ENCODE measurements at regions not wholly inside any gene's neighbourhood (a gene's known extent, or its start where the extent isn't known, plus 50 kb on each side); places are given as distances from the start of the nearest gene placed in this dataset.

- no peak for DNase-seq (ENCODE audit: low read depth, low spot score)
These were observed 1235.3 kb downstream of the OLFM4 start for GRCh38 chr13:54263868-54264267.

- peak; percentile 78 for DNase-seq (ENCODE audit: low read depth, low spot score)
These were observed 1238.6 kb downstream of the OLFM4 start for GRCh38 chr13:54267253-54267668.

DNA sequence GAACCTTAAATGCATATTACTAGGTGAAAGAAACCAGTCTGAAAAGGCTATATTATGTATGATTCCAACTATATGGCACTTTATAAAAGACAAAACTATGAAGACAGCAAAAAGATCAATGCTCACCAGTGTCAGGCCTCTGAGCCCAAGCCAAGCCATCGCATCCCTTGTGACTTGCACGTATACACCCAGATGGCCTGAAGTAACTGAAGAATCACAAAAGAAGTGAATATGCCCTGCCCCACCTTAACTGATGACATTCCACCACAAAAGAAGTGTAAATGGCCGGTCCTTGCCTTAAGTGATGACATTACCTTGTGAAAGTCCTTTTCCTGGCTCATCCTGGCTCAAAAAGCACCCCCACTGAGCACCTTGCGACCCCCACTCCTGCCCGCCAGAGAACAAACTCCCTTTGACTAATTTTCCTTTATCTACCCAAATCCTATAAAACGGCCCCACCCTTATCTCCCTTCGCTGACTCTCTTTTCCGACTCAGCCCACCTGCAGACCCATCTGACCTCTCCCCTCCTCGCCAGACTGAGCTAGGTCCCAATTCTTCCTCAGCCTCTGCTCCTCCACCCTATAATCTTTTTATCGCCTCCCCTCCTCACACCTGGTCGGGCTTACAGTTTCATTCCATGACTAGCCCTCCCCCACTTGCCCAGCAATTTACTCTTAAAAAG, 1239.5 kb downstream of the OLFM4 start:
- DNase-seq (ENCODE audit: low read depth, low spot score) = peak; percentile 61

DNA sequence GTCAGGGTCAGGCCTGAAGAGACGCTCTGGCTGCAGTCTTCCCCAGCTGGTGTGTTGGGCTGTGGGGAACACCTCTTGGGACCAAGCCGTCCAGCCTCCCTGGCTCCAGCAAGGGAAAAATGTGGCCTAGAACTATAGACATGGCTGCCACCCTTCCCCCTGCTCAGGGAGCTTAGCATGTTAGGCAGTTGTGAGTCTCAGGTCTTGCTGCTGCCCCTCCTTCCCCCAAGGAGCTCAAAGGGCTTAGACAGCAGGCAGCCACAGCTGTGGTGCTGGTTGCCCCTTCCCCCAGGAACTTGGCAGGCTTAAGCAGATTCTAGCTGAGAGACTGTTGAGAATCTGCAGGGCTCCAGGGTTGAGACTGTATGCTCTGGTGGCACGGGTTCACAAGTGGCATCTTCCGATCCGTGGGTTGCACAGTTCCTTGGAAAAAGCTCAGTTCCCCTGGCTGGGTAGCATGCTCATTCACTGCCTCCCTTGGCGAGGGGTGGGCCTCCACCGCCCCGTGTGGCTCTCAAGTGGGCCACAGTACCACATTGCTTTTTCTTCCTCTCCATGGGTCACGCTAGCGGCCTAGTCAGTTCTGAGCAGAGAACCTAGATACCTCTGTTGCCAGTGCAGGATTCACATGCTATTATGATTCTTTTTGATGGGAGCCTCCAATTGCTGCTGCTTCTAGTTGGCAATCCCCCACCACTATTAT, 1258.6 kb downstream of the OLFM4 start:
- no peak for DNase-seq (ENCODE audit: low read depth, low spot score)

- DNase-seq (ENCODE audit: low read depth, low spot score) = no peak
These were observed 1272.5 kb downstream of the OLFM4 start for GRCh38 chr13:54301085-54301484.

GRCh38 chr13:54305377-54305776, 1276.8 kb downstream of the OLFM4 start:
- no peak for DNase-seq (ENCODE audit: low read depth, low spot score)

DNA sequence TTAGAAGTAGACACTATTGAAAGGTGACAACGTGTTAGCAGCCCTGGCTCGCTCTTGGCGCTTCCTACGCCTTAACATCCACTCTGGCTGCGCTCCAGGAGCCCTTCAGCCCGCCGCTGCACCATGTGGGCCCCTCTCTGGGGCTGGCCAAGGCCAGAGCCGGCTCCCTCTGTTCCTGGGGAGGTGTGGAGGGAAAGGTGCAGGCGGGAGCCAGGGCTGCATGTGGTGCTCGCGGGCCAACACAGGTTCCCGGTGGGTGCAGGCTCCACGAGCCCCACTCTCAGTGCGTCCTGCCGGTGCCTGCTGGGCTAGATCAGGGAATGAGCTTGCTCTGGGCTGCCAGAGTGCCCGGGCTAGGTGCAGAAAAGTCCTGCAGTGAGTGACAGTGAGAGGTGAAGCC, 1284.3 kb downstream of the OLFM4 start:
- DNase-seq (ENCODE audit: low read depth, low spot score) = no peak

- DNase-seq (ENCODE audit: low read depth, low spot score) = no peak
These were observed 1289.1 kb downstream of the OLFM4 start for GRCh38 chr13:54317722-54318121.

- DNase-seq (ENCODE audit: low read depth, low spot score) = no peak
These were observed 1308.9 kb downstream of the OLFM4 start for GRCh38 chr13:54337540-54337939.

DNA sequence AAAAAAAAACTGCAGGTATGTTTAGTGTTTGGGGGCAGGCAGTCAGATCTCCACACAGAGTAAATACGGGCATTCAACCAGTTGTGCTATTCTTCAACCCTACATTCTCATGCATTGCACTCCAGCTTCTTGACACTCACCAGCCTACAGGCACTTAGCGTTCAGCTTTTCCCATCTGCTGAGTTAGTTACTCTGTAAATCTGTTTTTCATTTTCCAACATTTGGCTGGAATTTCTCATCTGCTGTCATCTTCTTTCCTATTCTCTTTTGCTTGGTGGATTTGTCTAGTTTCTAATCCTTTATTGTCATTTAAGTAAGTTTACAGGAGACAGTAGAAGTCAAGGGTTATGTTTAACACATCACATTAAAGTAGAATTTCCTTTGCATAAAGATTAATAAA, 1318.9 kb downstream of the OLFM4 start:
- DNase-seq (ENCODE audit: low read depth, low spot score) = no peak

- DNase-seq (ENCODE audit: low read depth, low spot score) = no peak
These were observed 1327.6 kb downstream of the OLFM4 start for GRCh38 chr13:54356209-54356608.

- DNase-seq (ENCODE audit: low read depth, low spot score) = peak; percentile 65
These were observed 1328.2 kb downstream of the OLFM4 start for GRCh38 chr13:54356849-54357248.

GRCh38 chr13:54357284-54357933, 1328.8 kb downstream of the OLFM4 start:
- peak; percentile 23 for DNase-seq (ENCODE audit: low read depth, low spot score)

GRCh38 chr13:54361460-54361859, 1332.8 kb downstream of the OLFM4 start:
- DNase-seq (ENCODE audit: low read depth, low spot score) = no peak

DNA sequence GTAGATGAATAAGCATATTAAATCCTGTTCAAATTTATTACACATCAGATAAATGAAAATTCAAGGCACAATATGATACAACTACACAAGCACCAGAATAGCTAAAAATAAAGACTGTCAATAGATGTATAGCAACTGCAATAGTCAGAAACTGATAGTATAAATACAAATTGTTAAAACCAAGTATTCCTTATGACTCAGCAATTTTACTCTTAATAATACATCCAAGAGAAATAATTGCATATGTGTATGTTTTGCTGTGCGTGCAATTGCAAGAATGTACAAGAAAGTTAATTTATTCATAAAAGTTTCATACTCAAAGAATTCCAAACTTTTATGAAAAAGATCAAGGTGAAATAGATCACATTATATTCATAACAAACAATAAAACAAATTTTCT, 1338.1 kb downstream of the OLFM4 start:
- no peak for DNase-seq (ENCODE audit: low read depth, low spot score)

- DNase-seq (ENCODE audit: low read depth, low spot score) = no peak
These were observed 1339.1 kb downstream of the OLFM4 start for GRCh38 chr13:54367639-54368271.

GRCh38 chr13:54368387-54368786, 1339.8 kb downstream of the OLFM4 start:
- DNase-seq (ENCODE audit: low read depth, low spot score) = no peak

GRCh38 chr13:54373211-54373610, 1344.6 kb downstream of the OLFM4 start:
- DNase-seq (ENCODE audit: low read depth, low spot score) = no peak

GRCh38 chr13:54379461-54379860, 1350.8 kb downstream of the OLFM4 start:
- DNase-seq (ENCODE audit: low read depth, low spot score) = no peak

DNA sequence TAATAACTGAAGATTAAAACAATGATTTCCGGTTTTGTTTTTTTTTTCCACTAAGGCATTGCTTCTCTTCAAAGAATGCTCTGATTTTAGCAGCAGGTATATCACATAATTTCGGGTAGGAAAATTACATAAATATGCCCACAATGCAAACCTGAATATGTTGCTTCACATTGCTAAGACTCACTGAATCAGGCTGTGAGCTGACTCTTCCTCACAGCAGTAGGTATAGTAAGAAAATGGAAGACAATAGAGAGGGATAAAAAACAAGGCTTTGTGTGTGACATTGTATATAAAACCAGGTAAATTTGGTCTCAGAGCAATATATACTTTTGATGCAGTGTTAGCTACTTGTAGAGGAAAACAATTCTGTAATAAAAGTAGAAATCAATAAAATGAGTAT, 1355.0 kb downstream of the OLFM4 start:
- no peak for DNase-seq (ENCODE audit: low read depth, low spot score)

GRCh38 chr13:54387625-54388024, 1359.0 kb downstream of the OLFM4 start:
- DNase-seq (ENCODE audit: low read depth, low spot score) = no peak

- no peak for DNase-seq (ENCODE audit: low read depth, low spot score)
These were observed 1362.2 kb downstream of the OLFM4 start for GRCh38 chr13:54390841-54391240.
